ENCODE measurements at regions not wholly inside any gene's neighbourhood (a gene's known extent, or its start where the extent isn't known, plus 50 kb on each side); places are given as distances from the start of the nearest gene placed in this dataset.
A peak's percentile ranks its signal among the peaks of the same experiment; 100 is the strongest.

DNA sequence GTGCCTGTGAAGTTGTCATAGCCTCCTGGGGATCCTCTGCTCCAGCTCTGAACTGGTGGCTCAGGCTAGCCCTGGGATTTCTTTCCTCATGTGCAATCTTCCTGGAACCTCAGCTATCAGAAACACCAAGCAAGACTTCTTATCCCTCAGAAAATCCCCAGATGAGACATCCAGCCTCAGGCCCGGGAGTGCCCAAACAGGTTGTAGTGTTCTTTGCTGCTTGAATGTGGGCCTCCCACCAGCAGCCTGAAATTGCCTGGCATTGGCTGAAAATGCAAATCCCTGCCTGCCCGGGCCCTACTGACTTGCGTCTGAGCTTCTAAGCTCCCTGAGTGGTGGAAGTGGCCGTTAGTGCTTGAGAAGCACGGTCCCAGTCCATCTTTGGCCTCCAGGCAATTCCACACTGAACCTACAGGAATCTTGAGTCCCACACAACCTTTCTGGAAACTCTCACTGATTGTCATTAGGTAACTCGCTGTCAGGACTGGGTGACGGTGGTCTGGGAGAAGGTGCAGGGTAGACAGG is 146.8 kb downstream of the ZBTB18 start:
- no peak for DNase-seq

DNA sequence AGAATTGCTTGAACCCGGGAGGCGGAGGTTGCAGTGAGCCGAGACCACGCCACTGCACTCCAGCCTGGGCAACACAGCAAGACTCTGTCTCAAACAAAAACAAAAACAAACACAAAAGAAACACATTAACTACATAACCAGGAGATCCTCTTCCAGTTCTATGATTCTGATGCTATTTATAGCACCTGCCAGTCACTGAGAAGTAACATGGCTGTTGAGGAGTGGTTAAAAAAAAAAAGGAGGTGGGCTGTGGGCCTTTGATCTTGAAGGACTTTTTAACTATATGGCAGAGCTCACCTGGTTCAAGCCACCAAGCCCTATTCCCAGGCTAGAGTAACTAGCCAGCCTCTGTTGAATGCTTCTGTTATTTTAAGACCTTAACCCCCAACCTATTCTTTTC is 148.8 kb downstream of the ZBTB18 start:
- DNase-seq, result no peak

DNA sequence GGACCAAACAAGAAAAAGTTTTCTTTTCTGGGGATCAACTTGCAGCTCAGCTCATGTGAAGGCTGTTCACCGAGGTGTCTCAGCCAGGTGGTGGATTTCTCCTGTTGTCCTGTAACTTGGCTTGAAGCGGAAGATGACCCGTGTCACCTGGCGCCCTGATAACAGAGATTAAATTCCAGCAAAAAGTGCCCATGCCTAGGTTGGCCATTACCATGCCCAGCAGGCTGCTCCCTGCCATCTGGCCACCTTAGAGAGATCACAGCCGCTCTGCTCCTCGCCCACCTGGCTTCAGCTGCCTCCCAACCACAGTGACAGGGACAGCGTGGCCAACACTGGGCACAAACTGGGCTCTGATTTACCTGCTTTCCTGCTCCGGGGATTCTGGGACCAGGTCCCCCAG is 149.5 kb downstream of the ZBTB18 start:
- peak; percentile 92 to 98 for DNase-seq

DNA sequence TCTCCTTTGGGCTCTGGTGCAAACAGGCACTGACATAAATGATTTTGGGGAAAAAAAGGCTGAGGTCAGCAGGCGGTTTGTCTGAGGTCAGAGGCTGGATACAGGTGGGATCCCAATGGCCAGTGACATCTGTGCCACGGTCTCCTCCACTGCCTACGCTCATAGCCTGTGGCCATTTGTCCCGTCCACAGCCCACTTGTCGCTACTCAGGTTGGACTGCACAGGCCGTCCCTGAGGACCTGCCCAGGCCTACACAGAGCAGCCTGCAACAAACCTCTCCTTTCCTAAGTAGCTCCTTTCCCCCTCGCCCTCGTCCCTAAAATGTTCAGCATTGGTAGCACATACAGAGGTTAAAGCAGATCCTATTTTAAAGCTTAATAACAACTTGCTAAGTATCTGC is 150.7 kb downstream of the ZBTB18 start:
- DNase-seq, result no peak

DNA sequence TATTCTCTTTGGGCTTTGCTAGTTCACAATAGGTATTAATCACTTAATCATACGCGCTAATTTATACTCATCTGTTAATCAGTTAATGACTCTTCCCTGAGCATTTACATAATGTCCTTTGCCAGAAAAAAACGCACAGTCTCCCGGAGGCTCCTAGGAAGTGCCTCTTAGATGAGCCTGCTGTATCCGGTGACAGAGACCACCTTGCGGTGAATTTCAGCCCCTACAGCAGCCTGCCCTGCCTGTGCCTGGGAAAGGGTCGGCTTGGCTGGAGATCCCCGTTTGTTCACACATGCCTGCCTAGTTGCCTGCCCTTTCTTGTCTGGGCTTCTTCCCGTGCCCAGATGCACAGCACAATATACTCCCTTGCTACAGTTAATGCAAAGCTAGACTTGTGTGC is 152.9 kb downstream of the ZBTB18 start:
- no peak for DNase-seq

DNA sequence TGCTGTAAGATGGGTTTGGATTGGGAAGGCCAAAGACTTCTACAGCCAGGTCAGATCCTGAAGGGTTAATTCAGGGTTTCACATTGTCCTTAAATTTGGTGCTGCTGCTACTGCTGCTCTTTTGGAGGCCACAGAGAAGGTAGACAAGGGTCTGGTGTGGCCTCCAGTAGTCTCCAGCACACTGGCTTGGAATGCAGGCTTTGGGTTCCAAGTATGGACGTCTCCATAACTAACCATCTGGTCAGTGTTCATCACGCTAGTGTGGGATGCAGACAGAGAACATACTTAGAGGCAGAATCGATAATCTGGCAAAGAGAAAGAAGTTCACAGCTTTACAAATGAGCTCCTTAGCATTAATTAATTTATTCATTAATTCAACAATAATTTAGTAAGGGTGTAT is 154.1 kb downstream of the ZBTB18 start:
- DNase-seq, result no peak

DNA sequence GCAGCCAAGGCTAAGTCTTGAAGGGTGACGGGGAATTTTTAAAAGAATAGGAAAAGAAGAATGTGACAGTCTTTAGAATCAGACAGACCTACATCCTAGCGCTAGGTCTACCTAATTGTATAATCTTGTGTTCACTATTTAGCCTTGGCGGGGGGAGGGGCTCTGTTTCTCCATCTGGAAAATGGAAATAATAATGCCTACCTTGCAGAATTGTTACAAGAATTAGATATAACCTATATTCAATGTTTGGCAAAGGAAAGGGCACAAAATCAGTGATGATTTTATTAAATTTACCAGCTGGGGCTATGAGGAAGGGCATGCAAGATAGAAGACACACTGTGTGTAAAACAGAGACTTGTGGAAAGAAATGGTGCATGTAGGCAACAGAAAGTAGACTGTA is 154.8 kb downstream of the ZBTB18 start:
- DNase-seq, result no peak

DNA sequence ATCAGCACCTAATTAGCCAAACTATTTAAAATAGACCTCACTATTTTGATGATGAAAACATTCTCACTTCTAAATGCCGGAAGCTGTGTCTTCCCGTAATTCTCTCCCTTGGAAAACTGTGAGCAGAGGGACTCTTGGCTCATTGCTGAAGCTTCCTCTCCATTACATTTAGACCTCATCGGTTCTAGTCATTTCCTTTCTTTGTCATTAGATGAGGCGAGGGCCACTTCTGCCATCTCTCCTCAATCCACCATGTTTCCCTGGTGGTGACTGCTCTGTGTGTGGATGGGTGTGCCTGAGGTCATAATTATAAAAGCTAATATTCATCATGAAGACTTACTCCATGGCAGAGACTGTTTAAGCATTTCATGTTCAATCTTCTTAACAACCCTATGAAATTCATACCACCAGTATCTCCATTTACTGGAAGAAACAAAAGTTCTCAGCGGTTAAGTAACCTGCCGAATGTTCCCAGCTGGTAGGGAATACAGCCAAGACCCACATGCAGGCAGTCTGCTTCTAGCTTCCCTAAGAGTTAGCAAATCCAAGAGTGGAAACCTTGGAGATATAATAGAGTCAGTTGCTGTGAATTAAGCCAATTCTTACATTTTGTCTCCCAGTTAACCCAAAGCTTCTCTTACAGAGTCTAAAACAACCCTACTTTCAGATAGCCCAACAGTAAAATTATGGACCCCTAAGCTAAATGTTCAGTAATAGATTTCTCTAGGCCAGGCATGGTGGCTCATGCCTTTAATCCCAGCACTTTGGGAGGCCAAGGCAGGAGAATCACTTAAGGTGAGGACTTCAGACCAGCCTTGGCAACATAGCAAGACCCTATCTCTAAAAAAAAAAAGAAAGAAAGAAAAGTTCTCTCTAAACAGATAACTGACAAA is 156.2 kb downstream of the ZBTB18 start:
- no peak for DNase-seq

DNA sequence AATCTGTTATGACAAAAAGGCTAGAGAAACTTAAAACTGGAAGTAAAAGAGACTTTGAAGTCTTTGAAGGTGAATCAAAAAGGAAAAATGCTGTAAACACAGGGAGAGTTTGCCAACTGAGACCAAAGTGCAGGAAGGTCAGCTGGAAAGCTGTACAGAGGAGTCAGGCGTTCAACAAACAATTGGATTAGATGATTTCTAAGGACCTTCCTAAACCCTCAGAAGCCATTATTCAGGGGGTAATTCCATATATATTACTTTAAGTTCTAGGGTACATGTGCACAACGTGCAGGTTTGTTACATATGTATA is 156.8 kb downstream of the ZBTB18 start:
- DNase-seq, result no peak

DNA sequence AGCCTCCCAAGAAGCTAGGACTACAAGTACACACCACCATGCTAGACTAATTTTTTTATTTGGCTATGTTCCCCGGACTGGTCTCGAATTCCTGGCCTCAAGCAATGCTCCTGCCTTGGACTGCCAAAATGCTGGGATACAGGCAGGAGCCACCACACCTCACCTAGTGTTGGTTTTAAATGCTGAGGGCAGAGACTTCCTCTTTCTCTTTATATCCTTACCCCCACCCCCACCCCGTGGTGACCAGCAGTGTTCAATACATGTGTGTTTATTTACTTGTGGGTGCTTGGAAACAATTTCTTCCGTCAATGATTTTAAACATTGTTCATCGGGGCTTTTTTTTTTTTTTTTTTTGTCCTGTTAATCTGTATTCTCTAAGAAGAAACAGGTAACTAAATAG is 158.9 kb downstream of the ZBTB18 start:
- DNase-seq, result no peak

DNA sequence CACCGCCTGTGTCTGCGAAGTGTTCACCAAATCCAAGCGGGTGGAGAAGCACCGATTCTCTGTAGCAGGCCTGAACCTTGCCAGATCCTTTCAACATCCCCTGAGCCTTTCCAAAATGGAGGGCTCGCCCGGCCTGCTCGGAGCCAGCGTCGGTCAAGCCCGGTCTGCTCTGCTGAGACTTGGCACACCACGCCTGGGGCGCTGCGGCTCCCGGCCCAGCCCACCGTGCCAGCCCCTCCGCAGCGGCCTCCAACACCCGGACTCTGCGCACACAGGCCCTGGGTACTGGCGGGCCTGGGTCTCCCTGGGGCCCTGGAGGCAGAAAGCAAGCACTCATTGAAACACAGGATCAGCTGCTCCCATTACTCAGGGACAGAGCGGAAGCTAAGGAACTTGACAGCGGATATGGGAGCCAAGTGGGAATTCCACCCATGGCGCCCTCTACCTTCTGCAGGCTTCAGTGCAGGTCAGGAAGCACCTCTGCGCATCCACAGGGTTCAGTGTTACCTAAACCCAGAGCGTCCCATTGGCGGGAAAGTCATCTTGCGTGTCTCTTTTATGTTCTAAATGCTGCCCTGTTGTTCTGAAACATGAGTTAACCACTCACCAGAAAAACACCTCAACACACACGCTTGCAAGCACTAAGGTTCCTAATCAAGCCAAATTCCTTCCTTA is 159.9 kb downstream of the ZBTB18 start:
- no peak for DNase-seq

DNA sequence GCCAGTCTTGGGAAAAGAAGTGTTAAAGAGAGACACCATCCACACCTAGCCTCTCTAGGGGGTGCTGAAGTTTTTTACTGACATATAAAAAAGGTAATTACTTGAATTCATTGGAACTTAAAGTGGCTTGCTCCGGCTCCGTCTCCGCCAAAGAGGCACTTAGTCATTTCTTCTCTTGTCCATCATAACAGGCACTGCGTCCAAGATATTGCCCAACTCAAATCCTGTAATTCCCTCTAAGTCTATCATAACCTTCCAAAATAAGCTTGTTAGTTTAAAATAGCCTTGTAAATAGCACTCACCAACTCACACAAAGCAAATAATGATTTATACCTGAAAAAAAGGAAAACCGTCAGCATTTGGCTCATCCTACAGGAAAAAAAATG is 160.5 kb downstream of the ZBTB18 start:
- DNase-seq, result no peak

DNA sequence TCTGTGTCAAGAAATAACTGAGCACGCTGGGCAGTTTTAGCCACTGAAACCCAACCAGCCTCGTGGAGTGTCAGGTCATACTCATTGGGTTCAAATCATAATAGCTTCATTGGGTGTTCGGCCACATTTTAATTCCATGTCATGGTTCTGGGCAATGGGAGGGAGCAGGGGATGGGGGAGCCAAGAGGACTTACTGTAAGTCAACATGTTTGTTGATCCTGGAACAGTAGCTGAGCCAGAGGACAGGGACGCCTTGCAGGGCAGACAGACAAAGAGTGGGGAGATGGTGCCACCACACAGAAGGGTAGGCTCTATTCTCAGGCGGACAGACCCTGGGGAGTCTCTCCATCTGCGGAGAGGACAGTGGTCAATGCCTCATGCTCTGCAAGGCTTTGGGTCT is 161.1 kb downstream of the ZBTB18 start:
- no peak for DNase-seq

DNA sequence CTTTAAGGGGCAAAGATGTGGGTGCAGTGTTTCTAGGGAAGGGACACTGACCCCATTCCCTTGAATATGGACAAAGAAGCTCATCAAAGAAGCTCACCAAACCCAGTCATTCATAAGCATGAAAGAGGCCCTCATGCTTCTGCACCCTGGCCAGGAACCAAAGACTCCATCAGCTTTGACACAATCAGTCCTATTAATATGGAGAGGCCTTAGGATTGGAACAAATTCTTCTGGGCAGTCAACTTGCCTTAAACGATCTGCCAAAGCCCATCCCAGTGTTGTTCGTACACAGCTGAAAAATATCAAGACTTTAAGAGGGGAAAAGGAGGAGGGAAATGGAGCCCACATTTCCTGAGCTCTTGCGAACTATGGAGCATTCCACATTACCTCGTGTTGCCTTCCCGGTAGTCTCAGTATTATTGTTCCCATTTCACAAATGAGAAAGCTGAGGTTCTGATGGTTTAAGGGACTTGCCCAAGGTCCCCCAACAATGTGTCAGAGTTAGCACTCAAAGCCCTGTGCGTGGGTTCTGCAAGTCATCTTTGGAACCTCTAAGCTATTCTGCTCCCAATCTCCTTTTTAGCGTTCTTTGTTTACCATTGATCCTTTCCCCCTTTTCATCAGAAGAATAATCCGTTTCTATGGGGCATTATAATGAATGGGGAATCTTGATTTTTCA is 161.9 kb downstream of the ZBTB18 start:
- DNase-seq, result no peak

DNA sequence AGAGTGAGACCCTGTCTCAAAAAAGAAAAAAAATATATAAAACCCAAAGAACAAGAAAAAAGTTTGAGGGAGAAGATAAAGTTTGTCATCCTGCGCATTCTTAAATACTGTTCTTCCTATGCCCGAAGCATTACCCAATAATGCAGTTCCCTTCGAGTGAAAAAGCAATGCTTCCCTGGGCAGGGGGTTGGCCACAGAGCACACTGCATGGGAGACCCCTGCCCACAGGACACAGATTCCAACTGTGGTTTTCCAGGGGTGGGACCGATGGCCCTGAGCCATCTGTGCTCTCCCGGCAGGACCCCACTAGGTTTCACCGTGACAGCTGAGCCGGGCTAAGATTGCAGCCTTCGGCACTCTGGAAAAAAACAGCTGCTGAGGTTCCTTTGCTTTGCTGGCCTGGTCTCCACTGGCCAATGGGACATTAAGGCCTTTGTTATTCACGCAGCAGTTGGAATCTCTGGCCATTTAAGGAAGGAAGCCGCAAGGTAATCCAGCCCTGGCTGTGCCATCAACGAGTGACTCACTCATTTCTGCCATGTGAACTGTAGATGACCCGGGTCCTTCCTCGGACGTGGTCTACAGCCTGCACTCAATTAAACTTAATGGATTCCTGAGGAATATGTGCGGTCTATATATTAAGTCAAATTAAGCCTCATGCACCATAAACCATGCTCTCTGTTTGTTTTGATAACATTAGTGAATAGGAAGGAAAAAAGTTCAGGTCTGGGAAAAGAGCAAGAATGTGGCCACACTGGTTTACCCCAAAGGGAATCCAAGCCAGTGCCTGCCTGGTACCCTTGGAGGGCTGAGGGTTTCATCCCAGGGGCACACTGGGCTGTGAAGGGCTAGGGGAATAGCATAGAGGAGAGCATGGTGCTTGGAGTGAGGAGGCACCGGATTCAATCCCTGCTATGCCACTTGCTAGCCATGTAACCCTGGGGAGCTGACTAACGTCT is 163.2 kb downstream of the ZBTB18 start:
- no peak for DNase-seq

DNA sequence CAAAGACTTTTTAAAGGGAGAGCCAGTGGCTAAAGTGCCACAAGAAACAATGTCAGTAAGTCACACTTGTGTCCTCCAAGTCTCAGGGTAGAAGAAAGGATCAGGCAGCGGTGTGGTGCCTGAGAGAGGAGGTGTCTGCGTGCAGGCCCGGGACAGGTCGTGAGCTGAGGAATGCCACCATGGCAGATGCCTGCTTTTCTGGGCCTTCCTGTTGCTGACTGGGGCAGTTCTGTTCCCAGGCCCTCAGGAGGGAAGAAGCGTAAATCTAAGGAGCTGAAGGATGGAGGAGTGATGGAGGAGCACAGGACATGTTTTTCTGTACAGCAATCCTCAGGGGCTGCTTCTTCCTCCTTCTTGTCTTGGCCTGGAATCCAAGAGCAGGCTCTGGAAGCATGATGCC is 165.8 kb downstream of the ZBTB18 start:
- DNase-seq, result no peak

DNA sequence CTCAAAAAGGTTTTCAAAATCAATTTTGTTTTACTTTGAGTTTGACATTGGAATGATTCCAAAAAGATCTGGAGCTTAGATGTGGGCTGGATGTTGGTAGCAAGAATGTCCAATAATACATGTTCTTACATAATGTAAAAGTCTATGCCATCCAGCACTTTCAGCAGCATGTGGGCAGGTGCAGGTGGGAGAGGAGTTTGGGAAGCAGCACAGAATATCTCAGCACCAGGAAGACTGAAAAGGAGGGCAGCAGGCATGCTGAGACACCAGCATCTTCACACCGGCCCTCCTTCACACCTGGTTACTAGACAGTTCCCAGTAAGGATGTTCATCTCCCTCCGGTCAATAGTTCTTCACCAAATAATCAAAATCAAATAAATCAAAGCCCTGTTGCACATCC is 166.6 kb downstream of the ZBTB18 start:
- no peak for DNase-seq

DNA sequence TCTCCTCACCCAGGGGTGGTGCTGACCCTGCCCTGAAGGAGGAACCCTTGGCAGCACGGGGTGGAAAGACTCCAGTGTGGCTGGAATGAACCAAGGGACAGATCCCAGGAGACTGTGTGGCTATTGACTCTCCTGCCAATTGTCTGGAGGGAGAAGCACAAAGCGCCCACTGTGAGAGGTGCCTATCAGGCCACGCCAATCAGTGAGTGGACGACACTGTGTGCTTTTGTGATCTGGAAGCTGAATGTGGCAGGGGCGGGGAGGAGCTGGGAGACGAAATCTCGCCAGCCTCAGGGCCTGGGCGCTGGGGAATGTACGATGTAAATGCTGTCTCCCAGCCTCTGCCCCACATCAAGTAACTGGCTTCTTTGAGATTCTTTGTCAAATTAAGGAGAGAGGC is 167.1 kb downstream of the ZBTB18 start:
- DNase-seq, result no peak

DNA sequence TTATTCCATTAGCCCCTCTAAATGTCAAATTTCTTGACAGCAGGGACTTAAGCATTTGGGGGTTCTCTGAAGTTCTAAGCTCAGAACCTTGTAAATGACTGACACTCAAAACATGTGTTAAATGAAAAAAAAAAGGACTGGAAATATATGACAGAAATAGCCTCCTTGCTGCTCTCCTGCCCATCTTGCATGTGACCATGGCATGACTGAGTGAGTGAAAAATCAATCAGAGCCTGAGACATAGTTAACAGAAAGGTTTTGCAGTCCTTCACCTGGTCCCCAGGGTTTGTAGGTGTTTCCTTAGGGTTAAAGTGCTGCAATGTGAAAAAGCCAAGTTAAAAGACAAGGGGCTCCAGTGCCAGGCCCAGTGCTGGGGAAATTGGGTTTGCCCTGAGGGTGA is 168.1 kb downstream of the ZBTB18 start:
- DNase-seq, result no peak

DNA sequence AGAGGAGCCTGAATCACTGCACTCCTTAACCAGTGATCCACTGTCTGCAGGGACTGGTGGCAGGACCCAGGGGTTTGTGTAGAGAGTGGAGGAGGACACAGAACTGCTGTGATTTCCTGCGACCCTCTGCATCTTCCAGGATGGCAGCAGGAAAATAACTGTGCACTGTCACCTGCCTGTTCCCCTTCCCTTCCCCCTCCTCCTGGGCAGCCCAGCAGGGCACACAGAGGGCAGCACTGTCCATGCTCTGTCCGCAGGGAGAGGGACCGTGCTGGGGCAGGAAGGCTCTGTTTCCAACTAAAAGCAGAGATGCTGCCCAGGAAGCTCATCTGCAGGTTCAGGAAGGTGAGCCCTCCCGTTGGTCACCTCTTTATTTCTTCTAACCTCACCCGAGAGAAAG is 168.7 kb downstream of the ZBTB18 start:
- no peak for DNase-seq

DNA sequence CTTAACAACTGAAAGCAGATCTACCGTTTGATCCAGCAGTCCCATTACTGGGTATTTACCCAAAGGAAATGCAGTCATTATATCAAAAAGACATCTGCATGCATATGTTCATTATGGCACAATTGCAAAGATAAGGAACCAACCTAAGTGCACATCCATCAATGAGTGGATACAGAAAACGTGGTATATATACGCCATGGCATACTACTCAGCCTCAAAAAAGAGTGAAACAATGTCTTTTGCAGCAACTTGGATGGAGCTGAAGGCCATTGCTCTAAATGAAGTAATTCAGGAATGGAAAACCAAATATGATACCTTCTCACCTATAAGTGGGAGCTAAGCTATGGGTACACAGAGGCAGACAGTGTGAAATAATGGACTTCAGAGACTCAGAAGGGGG is 169.3 kb downstream of the ZBTB18 start:
- DNase-seq, result no peak

DNA sequence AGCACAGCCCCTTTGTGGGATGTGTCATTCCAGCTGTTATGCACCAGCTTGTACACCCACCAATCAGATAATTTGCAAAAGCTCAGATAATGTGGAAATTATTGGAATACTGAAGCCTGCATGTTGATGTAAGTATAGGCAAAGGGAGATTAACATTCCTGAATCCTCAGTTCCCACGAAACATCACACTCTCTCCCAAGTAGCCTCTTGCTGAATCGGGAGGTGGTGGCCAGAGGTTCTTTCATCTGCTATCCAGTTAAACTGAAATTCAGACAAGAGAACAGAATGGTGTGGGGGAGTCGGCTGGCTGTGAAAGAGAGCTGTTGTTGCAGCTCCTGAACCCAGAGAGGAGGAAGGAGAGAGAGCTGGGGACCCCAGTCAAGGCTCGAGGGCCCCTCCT is 170.9 kb downstream of the ZBTB18 start:
- DNase-seq, result no peak
